ENCODE measurements at regions not wholly inside any gene's neighbourhood (a gene's known extent, or its start where the extent isn't known, plus 50 kb on each side); places are given as distances from the start of the nearest gene placed in this dataset.

DNA sequence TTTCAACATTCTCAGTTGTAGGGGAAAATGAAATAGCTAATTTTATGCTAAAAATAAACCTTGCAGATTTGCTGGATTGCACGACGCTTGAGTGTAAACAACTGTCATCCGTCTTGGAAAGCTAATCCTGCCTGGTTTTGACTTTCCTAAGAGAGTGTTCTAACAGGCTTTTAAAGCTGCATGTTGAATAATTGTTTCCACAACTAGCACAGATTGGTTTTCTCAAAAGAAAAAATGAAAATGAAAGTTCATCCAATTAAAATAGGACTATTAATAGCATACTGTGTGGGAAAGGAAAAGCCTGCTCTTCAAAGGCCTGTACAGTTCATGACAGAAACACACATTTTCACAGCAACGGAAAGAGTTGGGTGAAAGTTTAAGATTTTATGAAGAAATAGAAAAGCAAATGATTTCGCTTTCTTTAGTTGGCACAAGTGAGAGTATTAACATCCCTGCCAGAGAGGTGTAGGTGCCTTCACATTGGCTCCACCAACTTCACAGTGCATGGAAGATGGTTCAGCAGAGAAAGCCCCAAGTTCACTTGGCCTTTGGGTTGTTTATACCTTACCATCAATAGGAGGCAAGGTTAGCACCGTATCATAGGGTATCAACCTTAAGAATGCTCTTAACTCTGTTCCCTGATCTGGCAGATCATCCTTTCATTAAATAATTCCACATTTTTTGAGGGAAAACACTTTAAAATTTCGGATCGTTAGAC, 140.0 kb upstream of the GUCY1A1 start:
- no peak for DNase-seq
- Mint-ChIP-seq H3K4me3 (no peak overlapping the region), H3K4me1 (peaks cover 4% of the 10 kb centered on the region), H3K27ac (no peak overlapping the region), H3K36me3 (ENCODE audit: low read depth) (no peaks in the 10 kb centered on the region), H3K27me3 (peaks cover 7% of the 10 kb centered on the region), H3K9me3 (no peaks in the 10 kb centered on the region)
- no peak for ATAC-seq

DNA sequence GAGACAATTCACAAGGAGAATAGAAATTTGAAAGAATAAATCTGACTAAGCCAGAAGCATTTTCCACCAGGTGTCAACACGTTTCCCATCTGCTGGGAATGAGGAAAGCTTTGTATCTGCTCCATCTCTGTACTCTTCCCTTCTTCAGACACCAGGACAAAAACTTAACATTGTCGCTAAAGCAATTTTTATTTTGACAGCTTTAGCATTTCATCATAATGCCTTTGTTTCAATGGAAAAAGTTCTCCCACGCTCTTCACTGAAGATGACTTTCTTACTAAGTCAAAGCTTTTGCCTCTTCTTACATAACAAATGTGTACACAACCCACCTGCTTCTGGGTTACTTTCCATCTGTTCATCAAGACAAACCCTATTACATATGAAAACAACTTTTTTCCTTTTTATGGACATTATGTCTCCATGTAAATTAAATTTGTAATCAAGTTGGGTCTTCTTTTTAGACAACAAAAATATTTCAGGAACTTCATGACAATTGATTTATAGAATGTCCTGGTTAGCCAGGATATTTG, 141.7 kb upstream of the GUCY1A1 start:
- H3K4me1 Mint-ChIP-seq: peaks cover 4% of the 10 kb centered on the region
- no peak overlapping the region for H3K4me3 Mint-ChIP-seq
- no peak overlapping the region for H3K27ac Mint-ChIP-seq
- peaks cover 5% of the 10 kb centered on the region for H3K27me3 Mint-ChIP-seq
- DNase-seq (no peak), ATAC-seq (no peak)
- H3K9me3 Mint-ChIP-seq: peaks cover 6% of the 10 kb centered on the region
- H3K36me3 Mint-ChIP-seq (ENCODE audit: low read depth): no peaks in the 10 kb centered on the region

GRCh38 chr4:155523358-155523757, 143.3 kb upstream of the GUCY1A1 start:
- Mint-ChIP-seq H3K27me3 (peaks cover 5% of the 10 kb centered on the region), H3K4me3 (no peak overlapping the region), H3K27ac (no peak overlapping the region), H3K36me3 (ENCODE audit: low read depth) (no peaks in the 10 kb centered on the region), H3K9me3 (peaks cover 6% of the 10 kb centered on the region), H3K4me1 (peaks cover 4% of the 10 kb centered on the region)
- no peak for ATAC-seq
- DNase-seq: no peak

DNA sequence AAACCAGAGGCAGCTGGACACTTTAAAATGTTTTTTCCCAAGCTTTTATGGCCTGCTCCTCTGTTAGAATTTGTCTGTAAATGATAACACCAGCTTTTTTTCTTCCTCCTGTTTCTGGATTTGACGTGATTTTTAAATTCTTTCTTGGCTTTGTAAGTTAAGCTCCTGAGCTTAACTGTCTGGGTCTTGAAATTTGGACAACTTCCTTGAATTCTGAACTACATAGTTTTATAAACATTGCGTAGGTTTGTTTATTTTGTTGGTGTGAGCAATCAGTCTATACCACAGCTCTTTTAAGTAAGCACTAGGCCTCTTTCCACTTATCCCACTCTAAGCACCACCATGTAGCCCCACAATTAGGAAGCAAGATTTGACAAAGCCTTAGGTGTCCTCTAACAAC, 144.4 kb upstream of the GUCY1A1 start:
- Mint-ChIP-seq H3K9me3 (peaks cover 6% of the 10 kb centered on the region), H3K27me3 (peaks cover 5% of the 10 kb centered on the region), H3K27ac (no peak overlapping the region), H3K4me3 (no peak overlapping the region), H3K4me1 (peaks cover 4% of the 10 kb centered on the region), H3K36me3 (ENCODE audit: low read depth) (no peaks in the 10 kb centered on the region)
- no peak for ATAC-seq
- DNase-seq: no peak

GRCh38 chr4:155521382-155521781, 144.6 kb upstream of the MAP9 start:
- no peaks in the 10 kb centered on the region for H3K4me1 Mint-ChIP-seq
- no peak overlapping the region for H3K27ac Mint-ChIP-seq
- no peak overlapping the region for H3K4me3 Mint-ChIP-seq
- H3K27me3 Mint-ChIP-seq: peaks cover 4% of the 10 kb centered on the region
- H3K9me3 Mint-ChIP-seq: peaks cover 6% of the 10 kb centered on the region
- no peak for DNase-seq
- H3K36me3 Mint-ChIP-seq (ENCODE audit: low read depth): no peaks in the 10 kb centered on the region
- no peak for ATAC-seq

DNA sequence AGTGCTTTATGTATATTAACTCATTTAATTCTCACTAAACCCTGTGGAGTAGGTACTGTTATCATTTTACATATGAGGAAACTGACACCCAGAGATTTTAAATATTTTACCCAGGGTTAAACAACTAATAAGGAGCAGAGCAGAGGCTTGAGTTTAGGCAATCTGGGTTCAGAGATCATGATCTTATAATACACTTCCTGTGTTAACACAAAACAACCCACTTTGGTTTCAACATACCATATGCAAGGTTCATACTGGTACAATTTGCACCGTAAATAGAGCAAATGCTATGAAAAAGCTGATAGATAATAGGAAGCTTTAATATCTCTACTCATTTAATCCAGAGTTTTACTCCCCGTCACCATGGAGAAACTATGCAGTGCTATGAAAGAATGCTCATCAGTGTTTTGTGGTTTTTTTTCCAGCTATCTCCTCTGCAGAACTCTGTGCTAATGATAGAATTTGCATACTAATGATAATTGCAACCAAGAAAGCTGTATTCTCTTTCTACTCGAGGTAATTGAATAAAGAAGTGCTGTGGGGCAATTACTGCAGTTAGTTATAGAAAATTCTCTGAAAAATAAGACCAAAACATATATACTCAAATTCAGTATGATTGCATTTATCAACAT, 138.8 kb upstream of the MAP9 start:
- no peak for ATAC-seq

DNA sequence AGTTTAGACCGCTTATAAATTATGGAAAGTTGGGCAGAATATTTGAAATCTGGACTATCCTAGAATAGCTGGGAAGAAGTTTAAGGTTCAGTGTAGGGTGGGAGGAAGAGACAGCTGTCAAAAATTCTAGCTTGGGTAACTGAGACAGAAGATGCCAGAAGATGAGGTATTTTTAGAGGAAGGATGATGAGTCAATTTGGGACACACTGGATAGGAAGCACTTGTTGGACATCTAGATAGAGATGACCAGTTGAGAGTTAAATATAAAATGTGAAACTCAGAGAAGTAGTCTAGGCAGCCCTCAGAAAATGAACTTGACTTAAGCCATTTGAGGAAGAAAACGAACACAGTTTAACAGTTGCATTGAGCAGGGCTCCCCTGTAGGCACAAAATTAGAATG, 137.9 kb upstream of the MAP9 start:
- ATAC-seq (no peak), DNase-seq (no peak)
- H3K36me3 Mint-ChIP-seq (ENCODE audit: low read depth): no peaks in the 10 kb centered on the region
- H3K4me3 Mint-ChIP-seq: no peak overlapping the region
- peaks cover 2% of the 10 kb centered on the region for H3K27me3 Mint-ChIP-seq
- H3K27ac Mint-ChIP-seq: no peak overlapping the region
- H3K9me3 Mint-ChIP-seq: no peaks in the 10 kb centered on the region
- no peaks in the 10 kb centered on the region for H3K4me1 Mint-ChIP-seq

More for the DNA sequence above, 138.8 kb upstream of the MAP9 start:
- no peaks in the 10 kb centered on the region for H3K4me1 Mint-ChIP-seq
- H3K36me3 Mint-ChIP-seq (ENCODE audit: low read depth): no peaks in the 10 kb centered on the region
- H3K27ac Mint-ChIP-seq: no peak overlapping the region
- no peak overlapping the region for H3K4me3 Mint-ChIP-seq
- no peak for DNase-seq
- H3K9me3 Mint-ChIP-seq: no peaks in the 10 kb centered on the region
- peaks cover 2% of the 10 kb centered on the region for H3K27me3 Mint-ChIP-seq

DNA sequence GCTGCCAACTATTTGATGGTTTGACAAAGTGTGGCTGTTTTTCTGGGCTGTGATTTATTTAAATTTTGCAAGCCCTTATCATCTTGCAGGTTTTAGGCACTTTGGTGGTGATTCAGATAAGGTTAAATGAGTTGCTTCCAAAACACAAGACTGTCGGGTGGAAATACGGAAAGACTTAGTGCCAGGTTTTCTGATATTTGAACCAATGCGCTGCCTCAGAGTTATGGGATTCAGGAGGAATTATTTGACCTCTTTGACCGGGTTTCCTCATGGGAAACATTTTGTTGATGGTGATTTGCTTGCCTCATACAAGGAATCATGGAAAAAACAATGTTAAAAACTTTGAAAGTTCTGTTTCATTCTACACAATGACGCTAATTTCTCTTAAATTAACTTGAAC, 136.1 kb upstream of the MAP9 start:
- Mint-ChIP-seq H3K4me1 (no peaks in the 10 kb centered on the region), H3K36me3 (ENCODE audit: low read depth) (no peaks in the 10 kb centered on the region), H3K27ac (no peak overlapping the region), H3K27me3 (peaks cover 2% of the 10 kb centered on the region), H3K9me3 (no peaks in the 10 kb centered on the region), H3K4me3 (no peak overlapping the region)
- ATAC-seq (no peak), DNase-seq (no peak)

DNA sequence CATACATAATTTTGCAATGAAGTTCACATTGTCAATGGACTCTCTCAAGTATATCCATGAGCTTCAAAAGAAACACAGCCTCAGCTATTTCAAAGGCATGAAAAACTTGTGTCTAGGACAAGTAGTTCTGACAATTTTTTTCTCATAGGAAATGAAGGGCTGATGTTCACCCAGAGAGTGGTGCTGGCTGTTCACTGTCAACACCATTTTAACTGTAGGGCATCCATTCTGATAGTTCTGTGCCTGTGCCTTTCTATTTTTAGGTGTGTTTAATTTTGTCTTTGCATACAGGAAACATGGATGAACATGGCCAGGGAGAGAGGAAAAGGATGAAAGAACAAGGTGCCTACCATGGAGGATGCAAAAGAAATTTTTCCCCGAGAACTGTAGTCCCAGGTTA, 135.3 kb upstream of the MAP9 start:
- no peaks in the 10 kb centered on the region for H3K36me3 Mint-ChIP-seq (ENCODE audit: low read depth)
- DNase-seq (no peak), ATAC-seq (no peak)
- H3K4me3 Mint-ChIP-seq: no peak overlapping the region
- no peaks in the 10 kb centered on the region for H3K4me1 Mint-ChIP-seq
- no peak overlapping the region for H3K27ac Mint-ChIP-seq
- H3K27me3 Mint-ChIP-seq: peaks cover under 1% of the 10 kb centered on the region
- H3K9me3 Mint-ChIP-seq: no peaks in the 10 kb centered on the region

- no peaks in the 10 kb centered on the region for H3K9me3 Mint-ChIP-seq
- H3K4me1 Mint-ChIP-seq: no peaks in the 10 kb centered on the region
- no peaks in the 10 kb centered on the region for H3K27me3 Mint-ChIP-seq
- DNase-seq (no peak), ATAC-seq (no peak)
- H3K27ac Mint-ChIP-seq: no peak overlapping the region
- H3K4me3 Mint-ChIP-seq: no peak overlapping the region
- no peaks in the 10 kb centered on the region for H3K36me3 Mint-ChIP-seq (ENCODE audit: low read depth)
Measured at GRCh38 chr4:155510771-155511170, 134.0 kb upstream of the MAP9 start.

GRCh38 chr4:155509555-155509954, 132.8 kb upstream of the MAP9 start:
- DNase-seq (no peak), ATAC-seq (no peak)
- H3K4me3 Mint-ChIP-seq: no peak overlapping the region
- no peaks in the 10 kb centered on the region for H3K36me3 Mint-ChIP-seq (ENCODE audit: low read depth)
- no peaks in the 10 kb centered on the region for H3K9me3 Mint-ChIP-seq
- no peaks in the 10 kb centered on the region for H3K27me3 Mint-ChIP-seq
- H3K27ac Mint-ChIP-seq: no peak overlapping the region
- no peaks in the 10 kb centered on the region for H3K4me1 Mint-ChIP-seq

GRCh38 chr4:155506745-155507144, 130.0 kb upstream of the MAP9 start:
- Mint-ChIP-seq H3K9me3 (no peaks in the 10 kb centered on the region), H3K27ac (no peak overlapping the region), H3K27me3 (no peaks in the 10 kb centered on the region), H3K4me3 (no peak overlapping the region), H3K4me1 (no peaks in the 10 kb centered on the region), H3K36me3 (ENCODE audit: low read depth) (no peaks in the 10 kb centered on the region)
- ATAC-seq: no peak
- DNase-seq: no peak

DNA sequence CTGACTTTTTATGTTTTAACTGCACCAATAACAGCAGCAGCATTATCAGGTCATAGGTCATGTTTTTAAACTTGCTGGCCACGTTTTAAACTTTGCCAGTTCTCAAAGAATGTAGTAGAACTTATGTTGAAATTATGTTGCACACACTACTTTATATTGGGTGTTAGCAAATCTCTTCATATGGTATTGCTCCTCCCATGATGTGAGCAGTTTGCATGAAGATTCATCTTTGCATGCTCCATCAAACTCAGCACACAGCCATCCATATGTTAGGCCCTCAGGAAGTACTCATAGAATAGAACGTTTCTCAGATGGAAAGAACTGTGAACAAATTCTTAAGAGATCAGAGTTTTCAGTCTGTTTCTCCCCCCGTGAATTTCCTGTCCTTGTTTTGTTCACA, 128.6 kb upstream of the MAP9 start:
- no peaks in the 10 kb centered on the region for H3K36me3 Mint-ChIP-seq (ENCODE audit: low read depth)
- ATAC-seq (no peak), DNase-seq (no peak)
- H3K27me3 Mint-ChIP-seq: no peaks in the 10 kb centered on the region
- no peaks in the 10 kb centered on the region for H3K4me1 Mint-ChIP-seq
- H3K27ac Mint-ChIP-seq: no peak overlapping the region
- no peaks in the 10 kb centered on the region for H3K9me3 Mint-ChIP-seq
- H3K4me3 Mint-ChIP-seq: no peak overlapping the region

DNA sequence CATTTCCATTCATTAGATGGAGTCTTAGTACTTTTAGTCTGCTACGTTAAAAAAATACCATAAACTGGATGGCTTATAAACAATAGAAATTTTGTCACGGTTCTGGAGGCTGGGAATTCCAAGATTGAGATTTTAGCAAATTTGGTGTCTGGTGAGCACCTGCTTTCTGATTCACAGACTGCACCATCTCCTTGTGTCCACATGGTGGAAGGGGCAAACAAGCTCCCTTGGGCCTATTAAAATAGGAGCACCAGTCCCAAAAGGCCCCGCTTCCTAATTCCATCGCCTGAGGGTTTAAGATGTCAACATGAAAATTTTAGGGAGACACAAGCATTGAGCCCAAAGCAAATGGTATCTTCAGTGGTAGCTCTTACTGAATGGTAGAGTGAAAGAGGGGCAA, 120.5 kb upstream of the MAP9 start:
- H3K4me1 Mint-ChIP-seq: no peaks in the 10 kb centered on the region
- no peak overlapping the region for H3K4me3 Mint-ChIP-seq
- DNase-seq (no peak), ATAC-seq (no peak)
- no peaks in the 10 kb centered on the region for H3K9me3 Mint-ChIP-seq
- no peak overlapping the region for H3K27ac Mint-ChIP-seq
- no peaks in the 10 kb centered on the region for H3K36me3 Mint-ChIP-seq (ENCODE audit: low read depth)
- peaks cover 6% of the 10 kb centered on the region for H3K27me3 Mint-ChIP-seq

DNA sequence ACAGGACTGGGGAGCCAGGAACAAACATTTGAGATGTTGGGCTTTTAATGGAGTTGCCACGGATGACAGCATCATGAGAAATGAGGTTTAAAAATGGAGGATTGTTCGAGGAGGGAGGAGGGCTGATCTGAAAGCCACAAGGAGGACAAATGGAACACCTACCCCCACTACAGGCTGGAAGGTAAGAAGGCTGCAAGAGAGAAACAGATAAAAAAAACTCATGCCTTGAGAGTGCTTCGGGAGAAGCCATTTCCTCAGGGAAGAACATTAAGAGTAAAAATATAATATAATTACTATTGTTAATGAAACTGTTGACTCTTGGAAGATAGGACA, 119.5 kb upstream of the MAP9 start:
- Mint-ChIP-seq H3K4me1 (no peaks in the 10 kb centered on the region), H3K27ac (no peak overlapping the region), H3K9me3 (no peaks in the 10 kb centered on the region), H3K4me3 (no peak overlapping the region), H3K27me3 (peaks cover 6% of the 10 kb centered on the region), H3K36me3 (ENCODE audit: low read depth) (no peaks in the 10 kb centered on the region)
- no peak for DNase-seq
- ATAC-seq: no peak

Measured in activated naive CD8-positive, alpha-beta T cell treated with anti-CD3 and anti-CD28 coated beads, Interleukin-2, amount 50 U/mL, for 24 hours (primary cell).